ENCODE measurements at regions not wholly inside any gene's neighbourhood (a gene's known extent, or its start where the extent isn't known, plus 50 kb on each side); places are given as distances from the start of the nearest gene placed in this dataset.

GRCh38 chr7:80362010-80362618, 149.8 kb downstream of the GNAT3 start:
- Histone ChIP-seq H3K9me3 (no peaks in the 10 kb centered on the region), H3K4me3 (no peak overlapping the region), H3K36me3 (ENCODE audit: low read depth) (no peaks in the 10 kb centered on the region), H3K4me1 (ENCODE audit: low read depth) (no peaks in the 10 kb centered on the region)
- TF ChIP-seq CTCF (IDR thresholded peaks at IDR 0.05): no peak
- intact Hi-C loops (cut with DNase I, micrococcal nuclease): no loop called here
- DNase-seq (no peak), ATAC-seq (no peak)

- intact Hi-C loops (cut with DNase I, micrococcal nuclease): no loop called here
- Histone ChIP-seq H3K4me1 (ENCODE audit: low read depth) (no peaks in the 10 kb centered on the region), H3K4me3 (no peak overlapping the region), H3K9me3 (no peaks in the 10 kb centered on the region), H3K36me3 (ENCODE audit: low read depth) (no peaks in the 10 kb centered on the region)
- DNase-seq (no peak), ATAC-seq (no peak)
- no peak for TF ChIP-seq CTCF (IDR thresholded peaks at IDR 0.05)
Measured at GRCh38 chr7:80359476-80359875, 152.4 kb downstream of the GNAT3 start.

- intact Hi-C loops (cut with DNase I, micrococcal nuclease): no loop called here
- H3K4me1 ChIP-seq (ENCODE audit: low read depth): no peaks in the 10 kb centered on the region
- no peak for DNase-seq
- H3K4me3 ChIP-seq: no peak overlapping the region
- no peak for ATAC-seq
- no peaks in the 10 kb centered on the region for H3K36me3 ChIP-seq (ENCODE audit: low read depth)
- TF ChIP-seq CTCF (IDR thresholded peaks at IDR 0.05): no peak
- H3K9me3 ChIP-seq: no peaks in the 10 kb centered on the region
Measured at GRCh38 chr7:80359029-80359428, 152.8 kb downstream of the GNAT3 start.

GRCh38 chr7:80357530-80357929, 154.3 kb downstream of the GNAT3 start:
- no peak for ATAC-seq
- no peak overlapping the region for H3K4me3 ChIP-seq
- DNase-seq: no peak
- TF ChIP-seq CTCF (IDR thresholded peaks at IDR 0.05): no peak
- H3K4me1 ChIP-seq (ENCODE audit: low read depth): no peaks in the 10 kb centered on the region
- H3K36me3 ChIP-seq (ENCODE audit: low read depth): no peaks in the 10 kb centered on the region
- intact Hi-C loops (cut with DNase I, micrococcal nuclease): no loop called here
- H3K9me3 ChIP-seq: no peaks in the 10 kb centered on the region

- ATAC-seq (no peak), DNase-seq (no peak)
- no peak overlapping the region for H3K4me3 ChIP-seq
- no peaks in the 10 kb centered on the region for H3K36me3 ChIP-seq (ENCODE audit: low read depth)
- H3K4me1 ChIP-seq (ENCODE audit: low read depth): no peaks in the 10 kb centered on the region
- TF ChIP-seq CTCF (IDR thresholded peaks at IDR 0.05): no peak
- H3K9me3 ChIP-seq: no peaks in the 10 kb centered on the region
- intact Hi-C loops (cut with DNase I, micrococcal nuclease): no loop called here
Measured at GRCh38 chr7:80350430-80350829, 161.4 kb downstream of the GNAT3 start.

- Histone ChIP-seq H3K9me3 (no peaks in the 10 kb centered on the region), H3K4me3 (no peak overlapping the region), H3K4me1 (ENCODE audit: low read depth) (no peaks in the 10 kb centered on the region), H3K36me3 (ENCODE audit: low read depth) (no peaks in the 10 kb centered on the region)
- TF ChIP-seq CTCF (IDR thresholded peaks at IDR 0.05): no peak
- ATAC-seq: no peak
- intact Hi-C loops (cut with DNase I, micrococcal nuclease): no loop called here
- DNase-seq: no peak
Measured at GRCh38 chr7:80348223-80348622, 163.6 kb downstream of the GNAT3 start.
